ENCODE measurements at regions not wholly inside any gene's neighbourhood (a gene's known extent, or its start where the extent isn't known, plus 50 kb on each side); places are given as distances from the start of the nearest gene placed in this dataset.

GRCh38 chr9:7227951-7228350, 470.2 kb downstream of the KDM4C start:
- TF ChIP-seq CTCF (IDR thresholded peaks at IDR 0.05) = no peak
- TF ChIP-seq POLR2A (IDR thresholded peaks at IDR 0.05) = no peak

Measured in right lobe of liver (tissue), 4 donors.